PC-9 (cell line): ENCODE measurements at regions not wholly inside any gene's neighbourhood (a gene's known extent, or its start where the extent isn't known, plus 50 kb on each side); places are given as distances from the start of the nearest gene placed in this dataset.

Source experiments
- CTCF ChIP-seq: fragments of 200-600 bp; sonication (generic); conservative IDR thresholded peaks from 2 replicates; pipeline ENCODE4 v1.6.1; 2017; ENCODE audit warnings: mixed run types, antibody characterized with exemption, mild to moderate bottlenecking, moderate library complexity
- EZH2 ChIP-seq: fragments of 200-600 bp; sonication (generic); IDR thresholded peaks from 2 replicates; pipeline ENCODE4 v1.8.0; 2017; ENCODE audit warnings: antibody characterized with exemption, low read depth

GRCh38 chr21:35911412-35912191 lies 148.7 kb downstream of the SETD4 start:
- no peak for TF ChIP-seq EZH2
- no peak for TF ChIP-seq CTCF
